ENCODE measurements at regions not wholly inside any gene's neighbourhood (a gene's known extent, or its start where the extent isn't known, plus 50 kb on each side); places are given as distances from the start of the nearest gene placed in this dataset. TPM values are rescaled to one million over a fixed set of nuclear protein-coding genes. Genes with fewer than 3 reads are reported as not detected.

GRCh38 chr6:90654806-90655205 lies 67.9 kb upstream of the MAP3K7 start:
- DNase-seq (ENCODE audit: low read depth in 2 of 3, low spot score in 2 of 3) = no peak

GRCh38 chr6:90654166-90654565 lies 67.3 kb upstream of the MAP3K7 start:
- DNase-seq (ENCODE audit: low read depth in 2 of 3, low spot score in 2 of 3) = no peak

DNA sequence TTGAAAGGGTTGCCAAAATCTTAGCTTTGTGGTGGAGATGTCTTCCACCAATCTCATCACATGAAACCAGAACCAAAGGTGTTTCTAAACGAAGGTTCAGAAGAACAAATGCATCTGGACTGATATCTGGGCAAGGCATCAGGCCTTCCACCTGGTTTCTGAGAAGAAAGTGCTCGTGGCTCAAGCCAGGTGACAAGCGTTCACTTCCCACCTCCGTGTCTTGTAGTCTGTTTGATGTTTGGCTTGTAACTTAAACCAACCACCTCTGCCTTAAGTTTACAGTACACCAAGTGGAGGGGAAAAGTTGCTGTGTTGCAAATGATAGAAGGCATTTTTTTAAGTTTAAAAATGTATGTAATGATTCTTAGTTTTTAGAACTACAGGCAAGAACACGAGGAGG lies 66.9 kb upstream of the MAP3K7 start:
- no peak for DNase-seq (ENCODE audit: low read depth in 2 of 3, low spot score in 2 of 3)

- DNase-seq (ENCODE audit: low read depth in 2 of 3, low spot score in 2 of 3) = no peak
These were observed 63.4 kb upstream of the MAP3K7 start for GRCh38 chr6:90650041-90650940.

- no peak for DNase-seq (ENCODE audit: low read depth in 2 of 3, low spot score in 2 of 3)
These were observed 62.0 kb upstream of the MAP3K7 start for GRCh38 chr6:90648873-90649272.

- no peak for DNase-seq (ENCODE audit: low read depth in 2 of 3, low spot score in 2 of 3)
These were observed 60.1 kb upstream of the MAP3K7 start for GRCh38 chr6:90646940-90647339.

DNA sequence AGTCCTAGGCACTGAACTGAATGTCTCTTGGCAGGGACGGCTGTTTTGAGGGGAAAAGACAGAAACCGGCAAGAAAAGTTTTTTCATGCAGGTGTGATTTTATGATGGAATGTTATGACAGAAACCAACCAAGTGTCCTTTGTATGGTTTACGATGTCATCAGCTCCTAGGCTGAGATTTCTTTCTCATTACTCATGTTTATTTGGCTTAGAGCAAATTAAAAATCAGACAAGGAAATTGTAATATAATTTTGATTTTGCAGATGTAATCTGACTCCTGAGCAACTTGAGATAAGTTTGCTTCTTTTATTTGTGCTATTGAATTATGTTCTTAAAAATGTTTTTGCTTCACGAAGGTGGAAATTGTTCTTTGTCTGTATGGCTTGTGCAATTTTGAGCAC lies 58.8 kb upstream of the MAP3K7 start:
- DNase-seq (ENCODE audit: low read depth in 2 of 3, low spot score in 2 of 3) = no peak

GRCh38 chr6:90644492-90644891 lies 57.6 kb upstream of the MAP3K7 start:
- no peak for DNase-seq (ENCODE audit: low read depth in 2 of 3, low spot score in 2 of 3)

DNA sequence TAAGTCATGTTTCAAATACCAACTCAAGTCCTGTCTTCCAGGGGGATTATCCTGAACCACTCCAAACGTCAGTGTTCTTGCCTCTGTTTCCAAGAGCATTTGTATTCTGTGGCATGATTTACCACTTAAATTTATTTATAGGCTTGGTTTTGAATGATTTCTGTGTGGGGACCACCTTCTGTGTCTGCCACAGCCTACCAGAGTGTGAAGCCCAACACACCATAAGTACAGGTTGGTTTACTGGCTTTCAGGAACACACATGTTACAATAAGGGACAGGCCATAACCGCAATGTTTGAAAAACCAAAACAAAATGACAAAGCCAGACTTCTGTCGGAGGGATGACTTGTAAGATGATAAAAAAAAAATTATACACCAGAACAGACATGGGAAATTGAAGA lies 56.5 kb upstream of the MAP3K7 start:
- peak in 2 of 3 donors; percentile 25 to 72 for DNase-seq (ENCODE audit: low read depth in 2 of 3, low spot score in 2 of 3)

DNA sequence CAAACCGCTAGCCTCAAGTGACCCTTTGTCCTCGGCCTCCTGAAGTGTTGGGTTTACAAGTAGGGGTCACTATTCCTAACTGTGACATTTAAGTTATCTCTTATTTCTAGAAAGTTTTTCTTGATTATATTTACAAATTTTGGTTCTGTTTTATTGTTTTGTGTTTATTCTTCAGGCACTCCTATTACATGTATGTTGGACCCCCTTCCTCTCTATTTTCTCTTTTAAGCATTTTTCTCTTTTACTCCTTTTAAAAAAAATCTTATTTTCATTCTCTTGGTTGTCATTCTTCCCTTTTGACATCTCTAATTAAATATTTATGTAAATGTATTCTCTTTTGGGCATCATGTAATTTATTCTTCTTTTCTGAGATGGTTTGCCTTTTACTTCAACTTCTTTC lies 50.4 kb upstream of the MAP3K7 start:
- DNase-seq (ENCODE audit: low read depth in 2 of 3, low spot score in 2 of 3) = no peak

Small RNAs in the stretch of these regions (small RNA-seq; reads per million reads assigned to genes)
- gene MIR4643 = not detected
- gene MTATP6P25 = not detected
- gene MTCO1P56 = not detected
- gene MTND4LP19 = not detected
- gene RF00012 = 0.61 reads per million
- not detected for gene RN7SL415P
